ENCODE measurements at regions not wholly inside any gene's neighbourhood (a gene's known extent, or its start where the extent isn't known, plus 50 kb on each side); places are given as distances from the start of the nearest gene placed in this dataset.

GRCh38 chr2:200013906-200014305 is 58.5 kb downstream of the MAIP1 start:
- no peak for DNase-seq

- no peak for DNase-seq
These were observed 66.2 kb downstream of the MAIP1 start for GRCh38 chr2:200021449-200022114.

- DNase-seq = no peak
These were observed 67.1 kb downstream of the MAIP1 start for GRCh38 chr2:200022511-200022910.

- no peak for DNase-seq
These were observed 68.2 kb downstream of the MAIP1 start for GRCh38 chr2:200023570-200023969.

GRCh38 chr2:200025717-200026116 is 70.3 kb downstream of the MAIP1 start:
- no peak for DNase-seq

- no peak for DNase-seq
These were observed 71.2 kb downstream of the MAIP1 start for GRCh38 chr2:200026332-200027230.

GRCh38 chr2:200028998-200029397 is 73.6 kb downstream of the MAIP1 start:
- DNase-seq = no peak

- no peak for DNase-seq
These were observed 77.5 kb downstream of the MAIP1 start for GRCh38 chr2:200032895-200033294.

- DNase-seq = no peak
These were observed 78.5 kb downstream of the MAIP1 start for GRCh38 chr2:200033929-200034328.

GRCh38 chr2:200034816-200035215 is 79.4 kb downstream of the MAIP1 start:
- DNase-seq = no peak

GRCh38 chr2:200039724-200040650 is 84.6 kb downstream of the MAIP1 start:
- no peak for DNase-seq

- no peak for DNase-seq
These were observed 85.4 kb downstream of the MAIP1 start for GRCh38 chr2:200040831-200041230.

- no peak for DNase-seq
These were observed 86.3 kb downstream of the MAIP1 start for GRCh38 chr2:200041639-200042038.

GRCh38 chr2:200042102-200042735 is 86.8 kb downstream of the MAIP1 start:
- DNase-seq = no peak

- no peak for DNase-seq
These were observed 87.6 kb downstream of the MAIP1 start for GRCh38 chr2:200042944-200043343.

- no peak for DNase-seq
These were observed 89.1 kb downstream of the MAIP1 start for GRCh38 chr2:200044453-200044852.

GRCh38 chr2:200048421-200048820 is 93.0 kb downstream of the MAIP1 start:
- DNase-seq = no peak

- DNase-seq = no peak
These were observed 93.7 kb downstream of the MAIP1 start for GRCh38 chr2:200049086-200049485.

- DNase-seq = no peak
These were observed 95.7 kb downstream of the MAIP1 start for GRCh38 chr2:200050921-200051610.

- DNase-seq = no peak
These were observed 96.2 kb downstream of the MAIP1 start for GRCh38 chr2:200051611-200051945.

GRCh38 chr2:200052627-200053026 is 97.2 kb downstream of the MAIP1 start:
- no peak for DNase-seq
